GM21515 (cell line): ENCODE measurements at regions not wholly inside any gene's neighbourhood (a gene's known extent, or its start where the extent isn't known, plus 50 kb on each side); places are given as distances from the start of the nearest gene placed in this dataset.

Experiments used
- ATAC-seq: cut with Tn5 transposase; IDR thresholded peaks from one replicate; pipeline ENCODE4 v1.9.1; 2021; ENCODE audit not compliant: unreplicated experiment

- ATAC-seq = no peak
Observed at GRCh38 chr3:59547874-59548273, 498.0 kb upstream of the CFAP20DC start.

- no peak for ATAC-seq
Observed at GRCh38 chr3:59546522-59546921, 496.7 kb upstream of the CFAP20DC start.

- no peak for ATAC-seq
Observed at GRCh38 chr3:59545374-59545773, 495.5 kb upstream of the CFAP20DC start.

GRCh38 chr3:59542276-59542675 is 492.5 kb upstream of the CFAP20DC start:
- ATAC-seq = no peak

- ATAC-seq = peak; percentile 89
Observed at GRCh38 chr3:59540696-59541095, 490.9 kb upstream of the CFAP20DC start.

- no peak for ATAC-seq
Observed at GRCh38 chr3:59540241-59540640, 490.4 kb upstream of the CFAP20DC start.

- ATAC-seq = no peak
Observed at GRCh38 chr3:59538753-59539432, 489.1 kb upstream of the CFAP20DC start.

- no peak for ATAC-seq
Observed at GRCh38 chr3:59535791-59536221, 486.0 kb upstream of the CFAP20DC start.

GRCh38 chr3:59531994-59532393 is 482.2 kb upstream of the CFAP20DC start:
- no peak for ATAC-seq

GRCh38 chr3:59531066-59531745 is 481.4 kb upstream of the CFAP20DC start:
- ATAC-seq = no peak

GRCh38 chr3:59528251-59528650 is 478.4 kb upstream of the CFAP20DC start:
- ATAC-seq = no peak

GRCh38 chr3:59527493-59527892 is 477.7 kb upstream of the CFAP20DC start:
- no peak for ATAC-seq

- ATAC-seq = no peak
Observed at GRCh38 chr3:59526999-59527398, 477.2 kb upstream of the CFAP20DC start.

GRCh38 chr3:59522550-59522949 is 472.7 kb upstream of the CFAP20DC start:
- no peak for ATAC-seq

GRCh38 chr3:59519094-59519493 is 469.3 kb upstream of the CFAP20DC start:
- no peak for ATAC-seq

- no peak for ATAC-seq
Observed at GRCh38 chr3:59518283-59519055, 468.6 kb upstream of the CFAP20DC start.

- ATAC-seq = no peak
Observed at GRCh38 chr3:59517388-59517787, 467.6 kb upstream of the CFAP20DC start.

- ATAC-seq = no peak
Observed at GRCh38 chr3:59515966-59516365, 466.1 kb upstream of the CFAP20DC start.

- no peak for ATAC-seq
Observed at GRCh38 chr3:59514865-59515482, 465.1 kb upstream of the CFAP20DC start.

- no peak for ATAC-seq
Observed at GRCh38 chr3:59513570-59513969, 463.7 kb upstream of the CFAP20DC start.

- ATAC-seq = no peak
Observed at GRCh38 chr3:59512066-59512465, 462.2 kb upstream of the CFAP20DC start.
